ENCODE measurements at regions not wholly inside any gene's neighbourhood (a gene's known extent, or its start where the extent isn't known, plus 50 kb on each side); places are given as distances from the start of the nearest gene placed in this dataset.
"Not testable (repeated sequence)": the region's sequence is repeated elsewhere in the genome, so short reads cannot be mapped to it uniquely, and the experiment has no call there.

DNA sequence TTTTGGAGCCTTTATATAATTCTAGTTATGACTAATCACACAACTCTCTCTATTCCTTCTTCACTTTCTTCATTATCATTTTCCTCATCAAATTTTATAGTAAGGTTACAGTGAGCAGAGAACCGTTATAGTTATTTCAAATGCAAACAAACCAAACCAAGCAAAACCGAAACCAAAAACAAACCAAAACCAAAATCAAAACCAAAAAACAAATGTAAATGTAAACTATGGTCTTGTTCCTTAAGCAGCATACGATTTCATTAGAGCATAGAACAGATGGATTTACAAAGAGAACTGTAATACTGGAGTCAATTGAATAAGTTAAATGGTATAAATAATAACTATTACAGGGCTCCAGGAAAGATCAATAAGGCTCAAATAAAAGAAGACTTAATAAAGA lies 447.1 kb downstream of the LRRC70 start:
- Histone ChIP-seq H3K4me3 (no peak overlapping the region), H3K9ac (ENCODE audit: insufficient read length) (no peak overlapping the region), H3K36me3 (ENCODE audit: insufficient read depth, low read length) (no peaks in the 10 kb centered on the region), H3K27ac (no peak overlapping the region), H3K9me3 (ENCODE audit: low read depth, low read length) (no peaks in the 10 kb centered on the region)
- TF ChIP-seq EZH2 (IDR thresholded peaks at IDR 0.05) (no peak), FOXP2 (optimal IDR thresholded peaks at IDR 0.05; ENCODE audit: control extremely low read depth, extremely low read length, insufficient read depth) (no peak), POLR2AphosphoS5 (IDR thresholded peaks at IDR 0.05; ENCODE audit: borderline replicate concordance, low read depth, low read length) (no peak)
- DNase-seq (ENCODE audit: low read depth, low spot score), result no peak

GRCh38 chr5:63022403-63022802 lies 443.8 kb downstream of the LRRC70 start:
- no peak for DNase-seq (ENCODE audit: low read depth, low spot score)
- H3K27ac ChIP-seq, result no peak overlapping the region
- no peak overlapping the region for H3K4me3 ChIP-seq
- no peaks in the 10 kb centered on the region for H3K36me3 ChIP-seq (ENCODE audit: insufficient read depth, low read length)
- TF ChIP-seq POLR2AphosphoS5 (IDR thresholded peaks at IDR 0.05; ENCODE audit: borderline replicate concordance, low read depth, low read length), result no peak
- TF ChIP-seq EZH2 (IDR thresholded peaks at IDR 0.05), result no peak
- no peak for TF ChIP-seq FOXP2 (optimal IDR thresholded peaks at IDR 0.05; ENCODE audit: control extremely low read depth, extremely low read length, insufficient read depth)
- H3K9me3 ChIP-seq (ENCODE audit: low read depth, low read length), result no peaks in the 10 kb centered on the region
- H3K9ac ChIP-seq (ENCODE audit: insufficient read length), result no peak overlapping the region

GRCh38 chr5:63011158-63011557 lies 432.5 kb downstream of the LRRC70 start:
- DNase-seq (ENCODE audit: low read depth, low spot score), result no peak
- H3K9ac ChIP-seq (ENCODE audit: insufficient read length), result no peak overlapping the region
- H3K27ac ChIP-seq, result no peak overlapping the region
- no peak for TF ChIP-seq EZH2 (IDR thresholded peaks at IDR 0.05)
- no peak for TF ChIP-seq FOXP2 (optimal IDR thresholded peaks at IDR 0.05; ENCODE audit: control extremely low read depth, extremely low read length, insufficient read depth)
- no peak for TF ChIP-seq POLR2AphosphoS5 (IDR thresholded peaks at IDR 0.05; ENCODE audit: borderline replicate concordance, low read depth, low read length)
- H3K36me3 ChIP-seq (ENCODE audit: insufficient read depth, low read length), result no peaks in the 10 kb centered on the region
- H3K4me3 ChIP-seq, result no peak overlapping the region
- H3K9me3 ChIP-seq (ENCODE audit: low read depth, low read length), result no peaks in the 10 kb centered on the region

DNA sequence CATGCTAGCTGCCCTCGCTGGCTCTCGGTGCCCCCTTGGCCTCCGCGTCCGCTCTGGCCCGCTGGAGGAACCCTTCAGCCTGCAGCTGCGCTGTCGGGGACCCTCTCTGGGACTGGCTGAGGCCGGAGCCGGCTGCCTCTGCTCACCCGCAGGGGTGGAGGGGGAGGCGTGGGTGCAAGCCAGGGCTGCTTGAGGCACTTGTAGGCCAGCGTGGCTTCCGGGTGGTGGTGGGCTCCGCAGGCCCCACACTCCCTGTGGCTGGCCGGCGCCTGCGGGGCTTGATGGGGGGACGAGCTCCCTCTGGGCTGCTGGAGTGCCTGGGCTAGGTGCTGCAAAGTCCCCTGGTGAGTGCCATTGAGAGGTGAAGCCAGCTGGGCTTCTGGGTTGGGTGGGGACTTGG lies 429.6 kb downstream of the LRRC70 start:
- H3K4me3 ChIP-seq, result no peak overlapping the region
- no peak overlapping the region for H3K27ac ChIP-seq
- no peaks in the 10 kb centered on the region for H3K36me3 ChIP-seq (ENCODE audit: insufficient read depth, low read length)
- DNase-seq (ENCODE audit: low read depth, low spot score), result no peak
- TF ChIP-seq POLR2AphosphoS5 (IDR thresholded peaks at IDR 0.05; ENCODE audit: borderline replicate concordance, low read depth, low read length) (no peak), FOXP2 (optimal IDR thresholded peaks at IDR 0.05; ENCODE audit: control extremely low read depth, extremely low read length, insufficient read depth) (no peak), EZH2 (IDR thresholded peaks at IDR 0.05) (no peak)
- H3K9ac ChIP-seq (ENCODE audit: insufficient read length), result no peak overlapping the region
- no peaks in the 10 kb centered on the region for H3K9me3 ChIP-seq (ENCODE audit: low read depth, low read length)

DNA sequence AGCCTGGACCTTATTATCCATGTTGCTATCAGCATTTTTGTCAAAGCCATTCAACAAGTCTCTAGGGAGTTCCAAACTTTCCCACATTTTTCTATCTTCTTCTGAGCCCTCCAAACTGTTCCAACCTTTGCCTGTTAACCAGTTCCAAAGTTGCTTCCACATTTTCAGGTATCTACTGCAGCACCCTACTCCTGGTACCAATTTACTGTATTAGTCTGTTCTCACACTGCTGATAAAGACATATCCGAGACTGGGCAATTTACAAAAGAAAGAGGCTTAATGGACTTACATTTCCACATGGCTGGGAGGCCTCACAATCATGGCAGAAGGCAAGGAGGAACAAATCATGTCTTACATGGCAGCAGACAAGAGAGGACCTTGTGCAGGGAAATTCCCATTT lies 416.2 kb downstream of the LRRC70 start:
- not testable (repeated sequence) for H3K9ac ChIP-seq (ENCODE audit: insufficient read length); H3K4me3 ChIP-seq; H3K9me3 ChIP-seq (ENCODE audit: low read depth, low read length); DNase-seq (ENCODE audit: low read depth, low spot score); H3K36me3 ChIP-seq (ENCODE audit: insufficient read depth, low read length); H3K27ac ChIP-seq

DNA sequence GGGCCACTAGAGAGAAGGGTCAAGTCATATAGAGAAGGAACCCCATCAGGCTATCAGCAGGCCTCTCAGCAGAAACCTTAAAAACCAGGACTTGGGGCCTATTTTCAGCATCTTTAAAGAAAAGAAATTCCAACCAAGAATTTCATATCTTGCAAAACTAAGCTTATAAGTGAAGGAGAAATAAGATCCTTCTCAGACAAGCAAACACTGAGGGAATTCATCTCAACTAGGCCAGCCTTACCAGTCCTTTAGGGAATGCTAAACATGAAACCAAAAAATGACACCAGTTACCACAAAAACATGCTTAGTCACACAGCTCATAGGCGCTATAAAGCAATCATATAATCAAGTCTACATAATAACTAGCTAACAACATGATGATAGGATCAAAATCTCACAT lies 407.1 kb downstream of the LRRC70 start:
- no peaks in the 10 kb centered on the region for H3K36me3 ChIP-seq (ENCODE audit: insufficient read depth, low read length)
- no peak overlapping the region for H3K4me3 ChIP-seq
- 0 out of 2 replicates have a peak, but pooled peaks cover 3% of the 10 kb centered on the region for H3K9me3 ChIP-seq (ENCODE audit: low read depth, low read length)
- DNase-seq (ENCODE audit: low read depth, low spot score), result no peak
- no peak for TF ChIP-seq EZH2 (IDR thresholded peaks at IDR 0.05)
- TF ChIP-seq FOXP2 (optimal IDR thresholded peaks at IDR 0.05; ENCODE audit: control extremely low read depth, extremely low read length, insufficient read depth), result no peak
- no peak for TF ChIP-seq POLR2AphosphoS5 (IDR thresholded peaks at IDR 0.05; ENCODE audit: borderline replicate concordance, low read depth, low read length)
- H3K27ac ChIP-seq, result no peak overlapping the region
- no peak overlapping the region for H3K9ac ChIP-seq (ENCODE audit: insufficient read length)

DNA sequence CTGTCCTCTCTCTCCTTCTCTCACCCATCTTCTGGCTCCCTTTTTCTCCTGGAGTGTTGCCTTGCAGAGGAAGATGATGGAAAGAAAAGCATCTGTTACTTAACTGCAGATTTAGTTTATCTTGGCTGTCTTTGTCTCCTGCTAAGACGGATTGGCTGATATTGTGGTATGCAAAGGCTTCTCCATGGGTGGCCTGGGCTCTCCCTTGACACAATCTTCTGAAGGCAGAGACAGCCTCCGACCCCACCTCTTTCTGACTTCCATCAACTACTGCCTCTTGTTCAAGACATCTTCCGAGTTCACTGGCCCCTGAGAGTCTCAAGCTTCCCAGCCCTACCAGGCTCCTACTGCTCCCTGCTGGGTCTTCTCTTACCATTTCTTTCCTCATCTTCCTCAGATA lies 403.7 kb downstream of the LRRC70 start:
- no peak for DNase-seq (ENCODE audit: low read depth, low spot score)
- Histone ChIP-seq H3K27ac (no peak overlapping the region), H3K36me3 (ENCODE audit: insufficient read depth, low read length) (no peaks in the 10 kb centered on the region), H3K9me3 (ENCODE audit: low read depth, low read length) (0 out of 2 replicates have a peak, but pooled peaks cover 3% of the 10 kb centered on the region), H3K4me3 (no peak overlapping the region), H3K9ac (ENCODE audit: insufficient read length) (no peak overlapping the region)
- TF ChIP-seq EZH2 (IDR thresholded peaks at IDR 0.05) (no peak), POLR2AphosphoS5 (IDR thresholded peaks at IDR 0.05; ENCODE audit: borderline replicate concordance, low read depth, low read length) (no peak), FOXP2 (optimal IDR thresholded peaks at IDR 0.05; ENCODE audit: control extremely low read depth, extremely low read length, insufficient read depth) (no peak)

DNA sequence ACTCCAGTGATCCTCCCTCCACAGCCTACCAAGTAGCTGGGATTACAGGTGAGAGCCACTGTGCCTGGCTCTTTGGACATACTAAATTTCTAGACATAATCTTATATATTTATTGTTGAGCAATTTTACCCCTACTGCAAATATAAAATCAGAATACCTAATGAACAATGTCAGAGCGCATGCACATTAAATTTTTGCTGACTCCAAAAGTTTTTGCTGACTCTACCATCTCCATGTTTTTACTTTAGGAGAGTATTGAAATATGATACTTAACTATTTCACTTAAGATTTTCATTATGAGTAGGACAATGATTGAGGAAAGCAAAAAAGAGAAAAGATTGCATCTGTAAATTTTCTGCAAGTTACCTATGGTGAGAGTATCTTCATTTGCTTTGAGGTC lies 402.3 kb downstream of the LRRC70 start:
- no peak for DNase-seq (ENCODE audit: low read depth, low spot score)
- no peaks in the 10 kb centered on the region for H3K36me3 ChIP-seq (ENCODE audit: insufficient read depth, low read length)
- TF ChIP-seq EZH2 (IDR thresholded peaks at IDR 0.05) (no peak), FOXP2 (optimal IDR thresholded peaks at IDR 0.05; ENCODE audit: control extremely low read depth, extremely low read length, insufficient read depth) (no peak), POLR2AphosphoS5 (IDR thresholded peaks at IDR 0.05; ENCODE audit: borderline replicate concordance, low read depth, low read length) (no peak)
- 0 out of 2 replicates have a peak, but pooled peaks cover 3% of the 10 kb centered on the region for H3K9me3 ChIP-seq (ENCODE audit: low read depth, low read length)
- no peak overlapping the region for H3K27ac ChIP-seq
- no peak overlapping the region for H3K9ac ChIP-seq (ENCODE audit: insufficient read length)
- H3K4me3 ChIP-seq, result peak overlapping the region; percentile 4; the same call in 1 of the 2 replicates

DNA sequence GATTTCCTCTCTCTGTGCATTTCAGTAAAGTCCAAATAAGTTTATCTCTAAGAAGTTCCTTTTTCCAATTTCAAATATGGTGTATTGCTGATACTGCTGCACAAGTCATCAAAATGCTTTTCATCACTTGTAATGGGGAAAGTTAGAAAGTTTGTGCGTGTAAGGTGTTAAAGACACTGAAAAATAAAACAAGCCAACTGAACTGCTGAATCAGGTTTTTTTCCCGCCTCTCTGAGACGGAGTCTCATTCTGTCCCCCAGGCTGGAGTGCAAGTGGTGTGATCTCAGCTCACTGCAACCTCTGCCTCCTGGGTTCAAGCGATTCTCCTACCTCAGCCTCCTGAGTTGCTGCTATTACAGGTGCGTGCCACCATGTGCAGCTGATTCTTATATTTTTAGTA lies 400.9 kb downstream of the LRRC70 start:
- no peak for TF ChIP-seq POLR2AphosphoS5 (IDR thresholded peaks at IDR 0.05; ENCODE audit: borderline replicate concordance, low read depth, low read length)
- Histone ChIP-seq H3K27ac (no peak overlapping the region), H3K4me3 (no peak overlapping the region), H3K9me3 (ENCODE audit: low read depth, low read length) (no peaks in the 10 kb centered on the region), H3K9ac (ENCODE audit: insufficient read length) (no peak overlapping the region), H3K36me3 (ENCODE audit: insufficient read depth, low read length) (no peaks in the 10 kb centered on the region)
- no peak for DNase-seq (ENCODE audit: low read depth, low spot score)

All from SK-N-MC (cell line).